MM.1S (cell line): ENCODE measurements at regions not wholly inside any gene's neighbourhood (a gene's known extent, or its start where the extent isn't known, plus 50 kb on each side); places are given as distances from the start of the nearest gene placed in this dataset.

Source experiments
- DNase-seq: peaks from one replicate; pipeline ENCODE4 v3.0.0-alpha.2; 2015
- H2AFZ ChIP-seq: fragments of 300-600 bp; sonication (generic); 2 replicates; pipeline ENCODE4 v1.6.0; 2016; ENCODE audit warnings: antibody characterized with exemption, low read length
- H3F3A ChIP-seq: fragments of 300-600 bp; sonication (generic); 2 replicates; pipeline ENCODE4 v1.6.1; 2016; ENCODE audit warnings: mild to moderate bottlenecking, antibody characterized with exemption, low read length, moderate library complexity, mixed read lengths; ENCODE audit not compliant: insufficient read depth
- H3K27ac ChIP-seq: fragments of 300-600 bp; sonication (generic); 2 replicates; pipeline ENCODE4 v1.5.1; 2016; ENCODE audit warnings: mild to moderate bottlenecking, low read length
- H3K27me3 ChIP-seq: fragments of 300-600 bp; sonication (generic); replicated peaks from 2 replicates; pipeline ENCODE4 v1.6.0; 2016; ENCODE audit warnings: low read length; ENCODE audit not compliant: insufficient read depth
- H3K36me3 ChIP-seq: fragments of 300-600 bp; sonication (generic); replicated peaks from 2 replicates; pipeline ENCODE4 v1.6.1; 2016; ENCODE audit warnings: mild to moderate bottlenecking, low read length, mixed read lengths; ENCODE audit not compliant: insufficient read depth
- H3K4me1 ChIP-seq: fragments of 300-600 bp; sonication (generic); 2 replicates; pipeline ENCODE4 v1.6.1; 2016; ENCODE audit warnings: low read length, mixed read lengths
- H3K4me2 ChIP-seq: fragments of 300-600 bp; sonication (generic); 2 replicates; pipeline ENCODE4 v1.6.0; 2016; ENCODE audit warnings: low read depth, low read length
- H3K4me3 ChIP-seq: fragments of 300-600 bp; sonication (generic); 2 replicates; pipeline ENCODE4 v1.5.1; 2016; ENCODE audit warnings: low read length, mixed read lengths
- H3K79me2 ChIP-seq: fragments of 300-600 bp; sonication (generic); 2 replicates; pipeline ENCODE4 v1.6.1; 2016; ENCODE audit warnings: mixed run types, low read length, mixed read lengths
- H3K9ac ChIP-seq: fragments of 300-600 bp; sonication (generic); 2 replicates; pipeline ENCODE4 v1.6.1; 2016; ENCODE audit warnings: low read length, mixed read lengths
- H3K9me2 ChIP-seq: fragments of 300-600 bp; sonication (generic); replicated peaks from 2 replicates; pipeline ENCODE4 v1.6.1; 2016; ENCODE audit warnings: mild to moderate bottlenecking, low read length, mixed read lengths; ENCODE audit not compliant: insufficient read depth
- H3K9me3 ChIP-seq: fragments of 300-600 bp; sonication (generic); replicated peaks from 2 replicates; pipeline ENCODE4 v1.6.1; 2016; ENCODE audit warnings: mild to moderate bottlenecking, low read length, mixed read lengths; ENCODE audit not compliant: insufficient read depth
- H4K20me1 ChIP-seq: fragments of 300-600 bp; sonication (generic); 2 replicates; pipeline ENCODE4 v1.6.1; 2016; ENCODE audit warnings: mild to moderate bottlenecking, low read length, moderate library complexity, mixed read lengths; ENCODE audit not compliant: insufficient read depth
- EZH2 ChIP-seq: fragments of 300-600 bp; sonication (generic); optimal IDR thresholded peaks from 2 replicates; pipeline ENCODE3; 2017; ENCODE audit warnings: low read depth, mild to moderate bottlenecking, antibody characterized with exemption, low read length, mixed read lengths
- EZH2phosphoT487 ChIP-seq: fragments of 300-600 bp; sonication (generic); IDR thresholded peaks from 2 replicates; pipeline ENCODE4 v1.6.1; 2018; ENCODE audit warnings: antibody characterized with exemption, low read length
- TF ChIP-seq, protein P1 (sequence below): fragments of 300-600 bp; sonication (generic); IDR thresholded peaks from 2 replicates; pipeline ENCODE4 v1.5.1; 2016; ENCODE audit warnings: antibody characterized with exemption, low read length, mixed read lengths

DNA sequence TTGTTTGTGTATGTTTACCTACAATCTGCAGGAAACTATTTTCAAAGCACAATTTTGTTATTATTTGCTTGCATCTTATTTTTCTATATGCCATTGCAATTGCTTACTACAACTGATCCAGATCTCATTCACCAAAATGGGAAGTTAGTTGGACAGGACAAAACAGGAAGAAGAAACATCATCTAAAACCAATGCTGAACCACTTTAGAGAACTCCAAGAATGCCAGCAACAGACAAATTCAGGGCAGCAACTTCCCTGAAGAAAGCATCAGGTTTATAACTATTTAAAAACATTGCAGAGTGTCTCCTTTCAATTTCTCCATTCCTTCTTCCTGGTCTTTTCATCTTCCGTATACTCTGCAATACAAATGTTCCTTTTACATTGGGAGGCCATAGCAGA lies 82.4 kb upstream of the SMYD2 start:
- Histone ChIP-seq H3K9ac (no peak overlapping the region), H3K9me2 (no peaks in the 10 kb centered on the region), H3K79me2 (no peaks in the 10 kb centered on the region), H3K4me2 (no peak overlapping the region), H3K9me3 (no peaks in the 10 kb centered on the region), H2AFZ (no peak overlapping the region), H3K4me3 (no peak overlapping the region), H3F3A (no peaks in the 10 kb centered on the region), H4K20me1 (no peaks in the 10 kb centered on the region), H3K4me1 (no peaks in the 10 kb centered on the region), H3K27me3 (no peaks in the 10 kb centered on the region), H3K36me3 (no peaks in the 10 kb centered on the region), H3K27ac (no peak overlapping the region)
- no peak for TF ChIP-seq EZH2
- no peak for TF ChIP-seq EZH2phosphoT487
- TF ChIP-seq, protein P1, sequence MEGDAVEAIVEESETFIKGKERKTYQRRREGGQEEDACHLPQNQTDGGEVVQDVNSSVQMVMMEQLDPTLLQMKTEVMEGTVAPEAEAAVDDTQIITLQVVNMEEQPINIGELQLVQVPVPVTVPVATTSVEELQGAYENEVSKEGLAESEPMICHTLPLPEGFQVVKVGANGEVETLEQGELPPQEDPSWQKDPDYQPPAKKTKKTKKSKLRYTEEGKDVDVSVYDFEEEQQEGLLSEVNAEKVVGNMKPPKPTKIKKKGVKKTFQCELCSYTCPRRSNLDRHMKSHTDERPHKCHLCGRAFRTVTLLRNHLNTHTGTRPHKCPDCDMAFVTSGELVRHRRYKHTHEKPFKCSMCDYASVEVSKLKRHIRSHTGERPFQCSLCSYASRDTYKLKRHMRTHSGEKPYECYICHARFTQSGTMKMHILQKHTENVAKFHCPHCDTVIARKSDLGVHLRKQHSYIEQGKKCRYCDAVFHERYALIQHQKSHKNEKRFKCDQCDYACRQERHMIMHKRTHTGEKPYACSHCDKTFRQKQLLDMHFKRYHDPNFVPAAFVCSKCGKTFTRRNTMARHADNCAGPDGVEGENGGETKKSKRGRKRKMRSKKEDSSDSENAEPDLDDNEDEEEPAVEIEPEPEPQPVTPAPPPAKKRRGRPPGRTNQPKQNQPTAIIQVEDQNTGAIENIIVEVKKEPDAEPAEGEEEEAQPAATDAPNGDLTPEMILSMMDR, result no peak
- DNase-seq, result no peak

DNA sequence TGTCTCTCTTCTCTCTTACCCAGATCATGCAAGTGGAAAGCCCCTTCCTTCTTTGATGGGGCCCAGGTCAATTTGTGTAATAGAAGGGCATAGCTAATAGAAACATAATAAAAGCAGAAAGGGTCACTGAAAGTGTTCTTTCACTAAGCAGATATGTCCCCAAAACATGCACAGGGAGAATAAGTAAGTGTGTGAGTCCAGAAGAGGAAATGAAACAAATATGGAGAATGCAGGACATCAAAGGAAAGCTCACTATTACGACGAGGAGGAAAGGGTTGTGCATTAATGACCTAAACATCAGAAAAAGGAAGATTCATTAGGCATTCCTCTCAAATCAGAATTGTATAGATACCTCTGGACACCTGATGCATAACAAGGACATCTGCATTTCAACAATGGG lies 81.4 kb upstream of the SMYD2 start:
- no peak overlapping the region for H3K4me3 ChIP-seq
- no peak overlapping the region for H3K9ac ChIP-seq
- H3K79me2 ChIP-seq, result no peaks in the 10 kb centered on the region
- no peaks in the 10 kb centered on the region for H3K27me3 ChIP-seq
- no peaks in the 10 kb centered on the region for H3K9me3 ChIP-seq
- no peaks in the 10 kb centered on the region for H3K4me1 ChIP-seq
- H3F3A ChIP-seq, result no peaks in the 10 kb centered on the region
- H3K27ac ChIP-seq, result no peak overlapping the region
- H2AFZ ChIP-seq, result no peak overlapping the region
- TF ChIP-seq EZH2 (no peak), EZH2phosphoT487 (no peak)
- TF ChIP-seq, protein P1, result no peak
- DNase-seq, result no peak
- no peaks in the 10 kb centered on the region for H3K9me2 ChIP-seq
- H4K20me1 ChIP-seq, result no peaks in the 10 kb centered on the region
- H3K36me3 ChIP-seq, result no peaks in the 10 kb centered on the region
- H3K4me2 ChIP-seq, result no peak overlapping the region

DNA sequence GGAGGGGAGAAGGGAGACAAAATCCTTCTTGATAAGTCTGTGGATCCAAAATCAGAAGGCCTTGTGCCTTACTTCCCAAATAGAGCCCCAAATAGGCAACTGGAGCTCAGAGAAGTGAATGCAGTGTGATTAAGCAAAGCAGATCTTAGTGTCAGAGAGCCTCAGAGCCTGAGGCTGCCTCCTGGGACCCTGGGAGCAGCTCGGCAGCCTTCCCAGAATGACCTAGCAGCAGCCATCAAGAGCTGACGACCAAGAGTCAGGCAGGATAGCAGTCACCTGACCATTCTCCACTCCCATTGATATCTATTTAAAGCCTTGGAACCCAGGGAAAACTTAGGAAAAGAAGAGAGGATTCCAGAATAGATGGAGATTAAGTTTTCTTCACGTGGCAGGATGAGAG lies 78.0 kb upstream of the SMYD2 start:
- no peak overlapping the region for H3K9ac ChIP-seq
- H3F3A ChIP-seq, result no peaks in the 10 kb centered on the region
- H3K4me1 ChIP-seq, result no peaks in the 10 kb centered on the region
- no peaks in the 10 kb centered on the region for H3K36me3 ChIP-seq
- H4K20me1 ChIP-seq, result no peaks in the 10 kb centered on the region
- H3K79me2 ChIP-seq, result no peaks in the 10 kb centered on the region
- no peaks in the 10 kb centered on the region for H3K9me3 ChIP-seq
- no peak overlapping the region for H3K27ac ChIP-seq
- no peaks in the 10 kb centered on the region for H3K27me3 ChIP-seq
- no peak overlapping the region for H3K4me3 ChIP-seq
- no peak for DNase-seq
- H3K9me2 ChIP-seq, result no peaks in the 10 kb centered on the region
- no peak overlapping the region for H3K4me2 ChIP-seq
- no peak overlapping the region for H2AFZ ChIP-seq
- TF ChIP-seq EZH2phosphoT487 (no peak), EZH2 (no peak)
- TF ChIP-seq, protein P1, result no peak
